Liver (tissue), 3 donors: ENCODE measurements at regions not wholly inside any gene's neighbourhood (a gene's known extent, or its start where the extent isn't known, plus 50 kb on each side); places are given as distances from the start of the nearest gene placed in this dataset.
A peak's percentile ranks its signal among the peaks of the same experiment; 100 is the strongest.

Source experiments
- EGR1 ChIP-seq, 2 donors: IDR thresholded peaks; 2 replicates each; pipeline ENCODE4 v1.6.1; 2016 to 2018; ENCODE audit warnings: antibody characterized with exemption in 2 of 2, low read depth in 2 of 2
- FOXA1 ChIP-seq: IDR thresholded peaks from 2 replicates; pipeline ENCODE4 v1.6.1; 2016; ENCODE audit warnings: antibody characterized with exemption
- GABPA ChIP-seq, 2 donors: IDR thresholded peaks in 1 of 2; conservative IDR thresholded peaks in 1 of 2; 2 replicates each; pipeline ENCODE4 v1.6.1; 2016; ENCODE audit warnings: antibody characterized with exemption in 2 of 2, mild to moderate bottlenecking in 1 of 2, moderate library complexity in 1 of 2
- JUND ChIP-seq, 2 donors: IDR thresholded peaks; 2 replicates each; pipeline ENCODE4 v1.6.1; 2016; ENCODE audit warnings: antibody characterized with exemption in 2 of 2
- RAD21 ChIP-seq, 2 donors: IDR thresholded peaks; 2 replicates each; pipeline ENCODE4 v1.6.1; 2016; ENCODE audit warnings: antibody characterized with exemption in 2 of 2, mild to moderate bottlenecking in 2 of 2
- SP1 ChIP-seq: IDR thresholded peaks from 2 replicates; pipeline ENCODE4 v1.6.1; 2018; ENCODE audit warnings: antibody characterized with exemption, mild to moderate bottlenecking
- TAF1 ChIP-seq: conservative IDR thresholded peaks from 2 replicates; pipeline ENCODE4 v1.6.1; 2016; ENCODE audit warnings: antibody characterized with exemption, mild to moderate bottlenecking
- YY1 ChIP-seq: IDR thresholded peaks from 2 replicates; pipeline ENCODE4 v1.6.1; 2016; ENCODE audit warnings: antibody characterized with exemption, mild to moderate bottlenecking
- TF ChIP-seq, protein P1 (sequence below): fragments of 150-350 bp; IDR thresholded peaks from 2 replicates; pipeline ENCODE4 v1.5.1; 2017; ENCODE audit warnings: improper control_type of control experiment, low read depth, low read length; ENCODE audit not compliant: missing input control
- TF ChIP-seq, protein P2 (sequence below): IDR thresholded peaks from 2 replicates; pipeline ENCODE4 v1.6.1; 2016; ENCODE audit warnings: antibody characterized with exemption
- TF ChIP-seq, protein P3 (sequence below): IDR thresholded peaks from 2 replicates; pipeline ENCODE4 v1.6.1; 2016; ENCODE audit warnings: antibody characterized with exemption
- TF ChIP-seq, protein P4 (sequence below): IDR thresholded peaks from 2 replicates; pipeline ENCODE4 v1.6.1; 2016; ENCODE audit warnings: antibody characterized with exemption, mild to moderate bottlenecking
- donor health status: healthy.
- donor health status: healthy.

DNA sequence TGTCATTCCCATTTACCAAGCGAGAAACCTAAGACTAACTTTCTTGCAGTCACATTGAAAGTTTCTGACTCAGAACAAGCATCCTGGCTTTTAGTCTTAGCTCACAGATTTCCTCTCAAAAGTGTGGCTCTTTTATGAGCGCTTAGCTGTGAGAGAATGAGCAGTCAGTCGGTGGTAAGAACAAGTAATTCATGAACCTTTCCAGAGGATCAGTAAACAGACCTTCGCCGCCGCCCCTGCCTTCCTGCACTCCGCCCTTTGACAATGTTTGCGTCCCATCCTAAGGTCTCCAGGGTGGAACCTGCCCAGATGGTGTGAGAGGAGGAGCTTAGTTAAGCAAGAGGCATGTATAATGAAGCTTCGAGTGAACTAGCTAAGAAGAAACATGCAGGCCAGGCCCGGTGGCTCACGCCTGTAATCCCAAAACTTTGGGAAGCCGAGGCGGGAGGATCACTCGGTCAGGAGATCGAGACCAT, 142.4 kb downstream of the GLUL start:
- TF ChIP-seq, protein P1, sequence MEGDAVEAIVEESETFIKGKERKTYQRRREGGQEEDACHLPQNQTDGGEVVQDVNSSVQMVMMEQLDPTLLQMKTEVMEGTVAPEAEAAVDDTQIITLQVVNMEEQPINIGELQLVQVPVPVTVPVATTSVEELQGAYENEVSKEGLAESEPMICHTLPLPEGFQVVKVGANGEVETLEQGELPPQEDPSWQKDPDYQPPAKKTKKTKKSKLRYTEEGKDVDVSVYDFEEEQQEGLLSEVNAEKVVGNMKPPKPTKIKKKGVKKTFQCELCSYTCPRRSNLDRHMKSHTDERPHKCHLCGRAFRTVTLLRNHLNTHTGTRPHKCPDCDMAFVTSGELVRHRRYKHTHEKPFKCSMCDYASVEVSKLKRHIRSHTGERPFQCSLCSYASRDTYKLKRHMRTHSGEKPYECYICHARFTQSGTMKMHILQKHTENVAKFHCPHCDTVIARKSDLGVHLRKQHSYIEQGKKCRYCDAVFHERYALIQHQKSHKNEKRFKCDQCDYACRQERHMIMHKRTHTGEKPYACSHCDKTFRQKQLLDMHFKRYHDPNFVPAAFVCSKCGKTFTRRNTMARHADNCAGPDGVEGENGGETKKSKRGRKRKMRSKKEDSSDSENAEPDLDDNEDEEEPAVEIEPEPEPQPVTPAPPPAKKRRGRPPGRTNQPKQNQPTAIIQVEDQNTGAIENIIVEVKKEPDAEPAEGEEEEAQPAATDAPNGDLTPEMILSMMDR = no peak
- TF ChIP-seq GABPA (IDR thresholded peaks at IDR 0.05 in 1 of 2, conservative IDR thresholded peaks at IDR 0.05 in 1 of 2) (no peak), SP1 (peak; percentile 75), YY1 (peak; percentile 77), TAF1 (no peak), RAD21 (IDR thresholded peaks at IDR 0.05) (peak; percentile 37 to 63), JUND (IDR thresholded peaks at IDR 0.05) (peak; percentile 46 to 53), EGR1 (IDR thresholded peaks at IDR 0.05; ENCODE audit: low read depth in 2 of 2) (peak in 1 of 2 donors; percentile 42), FOXA1 (peak; percentile 55)
- TF ChIP-seq, protein P2, sequence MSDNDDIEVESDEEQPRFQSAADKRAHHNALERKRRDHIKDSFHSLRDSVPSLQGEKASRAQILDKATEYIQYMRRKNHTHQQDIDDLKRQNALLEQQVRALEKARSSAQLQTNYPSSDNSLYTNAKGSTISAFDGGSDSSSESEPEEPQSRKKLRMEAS = peak; percentile 68
- TF ChIP-seq, protein P3, sequence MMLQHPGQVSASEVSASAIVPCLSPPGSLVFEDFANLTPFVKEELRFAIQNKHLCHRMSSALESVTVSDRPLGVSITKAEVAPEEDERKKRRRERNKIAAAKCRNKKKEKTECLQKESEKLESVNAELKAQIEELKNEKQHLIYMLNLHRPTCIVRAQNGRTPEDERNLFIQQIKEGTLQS = no peak
- TF ChIP-seq, protein P4, sequence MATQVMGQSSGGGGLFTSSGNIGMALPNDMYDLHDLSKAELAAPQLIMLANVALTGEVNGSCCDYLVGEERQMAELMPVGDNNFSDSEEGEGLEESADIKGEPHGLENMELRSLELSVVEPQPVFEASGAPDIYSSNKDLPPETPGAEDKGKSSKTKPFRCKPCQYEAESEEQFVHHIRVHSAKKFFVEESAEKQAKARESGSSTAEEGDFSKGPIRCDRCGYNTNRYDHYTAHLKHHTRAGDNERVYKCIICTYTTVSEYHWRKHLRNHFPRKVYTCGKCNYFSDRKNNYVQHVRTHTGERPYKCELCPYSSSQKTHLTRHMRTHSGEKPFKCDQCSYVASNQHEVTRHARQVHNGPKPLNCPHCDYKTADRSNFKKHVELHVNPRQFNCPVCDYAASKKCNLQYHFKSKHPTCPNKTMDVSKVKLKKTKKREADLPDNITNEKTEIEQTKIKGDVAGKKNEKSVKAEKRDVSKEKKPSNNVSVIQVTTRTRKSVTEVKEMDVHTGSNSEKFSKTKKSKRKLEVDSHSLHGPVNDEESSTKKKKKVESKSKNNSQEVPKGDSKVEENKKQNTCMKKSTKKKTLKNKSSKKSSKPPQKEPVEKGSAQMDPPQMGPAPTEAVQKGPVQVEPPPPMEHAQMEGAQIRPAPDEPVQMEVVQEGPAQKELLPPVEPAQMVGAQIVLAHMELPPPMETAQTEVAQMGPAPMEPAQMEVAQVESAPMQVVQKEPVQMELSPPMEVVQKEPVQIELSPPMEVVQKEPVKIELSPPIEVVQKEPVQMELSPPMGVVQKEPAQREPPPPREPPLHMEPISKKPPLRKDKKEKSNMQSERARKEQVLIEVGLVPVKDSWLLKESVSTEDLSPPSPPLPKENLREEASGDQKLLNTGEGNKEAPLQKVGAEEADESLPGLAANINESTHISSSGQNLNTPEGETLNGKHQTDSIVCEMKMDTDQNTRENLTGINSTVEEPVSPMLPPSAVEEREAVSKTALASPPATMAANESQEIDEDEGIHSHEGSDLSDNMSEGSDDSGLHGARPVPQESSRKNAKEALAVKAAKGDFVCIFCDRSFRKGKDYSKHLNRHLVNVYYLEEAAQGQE = peak; percentile 67
